Liver (tissue), 7 donors: ENCODE measurements at regions not wholly inside any gene's neighbourhood (a gene's known extent, or its start where the extent isn't known, plus 50 kb on each side); places are given as distances from the start of the nearest gene placed in this dataset.

Source experiments
- DNase-seq: peaks from one replicate; pipeline ENCODE4 v3.0.0-alpha.2; 2017; ENCODE audit warnings: low spot score
- H3K27ac ChIP-seq, 2 donors: one replicate each; pipeline ENCODE4 v1.7.0; 2013; ENCODE audit warnings: inconsistent platforms in 2 of 2, low read length in 2 of 2, control low read depth in 1 of 2, low read depth in 1 of 2, mild to moderate bottlenecking in 1 of 2
- H3K27me3 ChIP-seq, 4 donors: one replicate each; pipeline versions ENCODE4 v1.6.1 to v1.7.0; 2013; ENCODE audit warnings: low read length in 3 of 4, inconsistent platforms in 1 of 4, mild to moderate bottlenecking in 1 of 4, moderate library complexity in 1 of 4; ENCODE audit not compliant: control insufficient read depth in 4 of 4, insufficient read depth in 4 of 4
- H3K36me3 ChIP-seq, 4 donors: one replicate each; pipeline versions ENCODE4 v1.6.1 to v1.7.0; 2013; ENCODE audit warnings: low read length in 3 of 4, mild to moderate bottlenecking in 3 of 4, low read depth in 1 of 4, moderate library complexity in 1 of 4; ENCODE audit not compliant: control insufficient read depth in 4 of 4, insufficient read depth in 3 of 4
- H3K4me1 ChIP-seq, 4 donors: one replicate each; pipeline versions ENCODE4 v1.6.1 to v1.7.0; 2013; ENCODE audit warnings: low read length in 3 of 4, mild to moderate bottlenecking in 3 of 4, moderate library complexity in 1 of 4; ENCODE audit not compliant: control insufficient read depth in 4 of 4, insufficient read depth in 4 of 4
- H3K4me3 ChIP-seq, 3 donors: one replicate each; pipeline versions ENCODE4 v1.6.1 to v1.7.0; 2013; ENCODE audit warnings: low read length in 3 of 3, control low read depth in 1 of 3, low read depth in 1 of 3, mild to moderate bottlenecking in 1 of 3
- H3K9ac ChIP-seq, 2 donors: one replicate each; pipeline ENCODE4 v1.7.0; 2013; ENCODE audit warnings: low read length in 2 of 2, mild to moderate bottlenecking in 2 of 2, moderate library complexity in 2 of 2, control low read depth in 1 of 2, low read depth in 1 of 2
- H3K9me3 ChIP-seq, 4 donors: one replicate each; pipeline versions ENCODE4 v1.6.1 to v1.7.0; 2013; ENCODE audit warnings: low read length in 3 of 4; ENCODE audit not compliant: control insufficient read depth in 4 of 4
- ATF3 ChIP-seq: IDR thresholded peaks from 2 replicates; pipeline ENCODE4 v1.6.1; 2016; ENCODE audit warnings: antibody characterized with exemption
- EGR1 ChIP-seq, 2 donors: IDR thresholded peaks; 2 replicates each; pipeline ENCODE4 v1.6.1; 2016 to 2018; ENCODE audit warnings: antibody characterized with exemption in 2 of 2, low read depth in 2 of 2
- FOXA1 ChIP-seq: IDR thresholded peaks from 2 replicates; pipeline ENCODE4 v1.6.1; 2016; ENCODE audit warnings: antibody characterized with exemption
- FOXA2 ChIP-seq: IDR thresholded peaks from 2 replicates; pipeline ENCODE4 v1.6.1; 2016; ENCODE audit warnings: antibody characterized with exemption
- GABPA ChIP-seq, 2 donors: IDR thresholded peaks in 1 of 2; conservative IDR thresholded peaks in 1 of 2; 2 replicates each; pipeline ENCODE4 v1.6.1; 2016; ENCODE audit warnings: antibody characterized with exemption in 2 of 2, mild to moderate bottlenecking in 1 of 2, moderate library complexity in 1 of 2
- HNF4A ChIP-seq, 2 donors: conservative IDR thresholded peaks; 2 replicates each; pipeline ENCODE4 v1.6.1; 2016; ENCODE audit warnings: antibody characterized with exemption in 2 of 2, mild to moderate bottlenecking in 2 of 2
- HNF4G ChIP-seq: IDR thresholded peaks from 2 replicates; pipeline ENCODE4 v1.6.1; 2016; ENCODE audit warnings: antibody characterized with exemption
- JUND ChIP-seq, 2 donors: IDR thresholded peaks; 2 replicates each; pipeline ENCODE4 v1.6.1; 2016; ENCODE audit warnings: antibody characterized with exemption in 2 of 2
- MAX ChIP-seq: IDR thresholded peaks from 2 replicates; pipeline ENCODE4 v1.6.1; 2016; ENCODE audit warnings: antibody characterized with exemption
- REST ChIP-seq: IDR thresholded peaks from 2 replicates; pipeline ENCODE4 v1.6.1; 2016; ENCODE audit warnings: antibody characterized with exemption, mild to moderate bottlenecking
- SP1 ChIP-seq: IDR thresholded peaks from 2 replicates; pipeline ENCODE4 v1.6.1; 2018; ENCODE audit warnings: antibody characterized with exemption, mild to moderate bottlenecking
- TAF1 ChIP-seq: conservative IDR thresholded peaks from 2 replicates; pipeline ENCODE4 v1.6.1; 2016; ENCODE audit warnings: antibody characterized with exemption, mild to moderate bottlenecking
- YY1 ChIP-seq: IDR thresholded peaks from 2 replicates; pipeline ENCODE4 v1.6.1; 2016; ENCODE audit warnings: antibody characterized with exemption, mild to moderate bottlenecking
- WGBS: extraction: QIAGEN DNeasy Blood & Tissue Kit; methylation state at CpG from one replicate; pipeline ENCODE4 v1.1.7; 2013; 5-methylcytosine and 5-hydroxymethylcytosine counted together
- TF ChIP-seq, protein P1 (sequence below): IDR thresholded peaks from 2 replicates; pipeline ENCODE4 v1.6.1; 2016; ENCODE audit warnings: antibody characterized with exemption
- donor health status: healthy.
- donor health status: healthy.
- donor health status: healthy.
- donor health status: healthy.

DNA sequence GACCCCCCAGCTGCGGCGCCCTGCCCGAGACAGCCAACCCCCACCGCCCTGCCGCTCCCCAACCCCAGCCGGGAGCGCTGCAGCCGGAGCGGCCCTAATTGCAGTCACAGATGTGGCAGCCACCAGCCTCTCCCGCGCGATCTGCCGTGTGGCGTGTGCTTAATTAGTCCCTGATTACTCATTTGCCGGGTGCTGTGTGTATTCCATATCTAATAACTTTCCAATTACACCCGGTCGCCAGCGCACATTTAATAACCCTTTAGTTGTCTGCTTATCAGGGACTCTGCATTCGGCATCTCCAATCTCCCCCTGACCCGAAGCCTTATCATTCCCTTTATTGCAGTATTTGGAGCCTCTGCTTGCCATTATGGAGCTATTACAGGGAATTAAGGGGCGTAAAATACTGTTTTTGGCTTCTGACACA lies 236.7 kb upstream of the CIBAR2 start:
- no peak overlapping the region for H3K27ac ChIP-seq
- TF ChIP-seq REST (no peak), YY1 (no peak), FOXA1 (no peak), GABPA (IDR thresholded peaks at IDR 0.05 in 1 of 2, conservative IDR thresholded peaks at IDR 0.05 in 1 of 2) (no peak), MAX (no peak), EGR1 (IDR thresholded peaks at IDR 0.05; ENCODE audit: low read depth in 2 of 2) (no peak), SP1 (no peak), FOXA2 (no peak), HNF4A (conservative IDR thresholded peaks at IDR 0.05) (no peak), HNF4G (no peak), JUND (IDR thresholded peaks at IDR 0.05) (no peak), ATF3 (no peak)
- TF ChIP-seq, protein P1, sequence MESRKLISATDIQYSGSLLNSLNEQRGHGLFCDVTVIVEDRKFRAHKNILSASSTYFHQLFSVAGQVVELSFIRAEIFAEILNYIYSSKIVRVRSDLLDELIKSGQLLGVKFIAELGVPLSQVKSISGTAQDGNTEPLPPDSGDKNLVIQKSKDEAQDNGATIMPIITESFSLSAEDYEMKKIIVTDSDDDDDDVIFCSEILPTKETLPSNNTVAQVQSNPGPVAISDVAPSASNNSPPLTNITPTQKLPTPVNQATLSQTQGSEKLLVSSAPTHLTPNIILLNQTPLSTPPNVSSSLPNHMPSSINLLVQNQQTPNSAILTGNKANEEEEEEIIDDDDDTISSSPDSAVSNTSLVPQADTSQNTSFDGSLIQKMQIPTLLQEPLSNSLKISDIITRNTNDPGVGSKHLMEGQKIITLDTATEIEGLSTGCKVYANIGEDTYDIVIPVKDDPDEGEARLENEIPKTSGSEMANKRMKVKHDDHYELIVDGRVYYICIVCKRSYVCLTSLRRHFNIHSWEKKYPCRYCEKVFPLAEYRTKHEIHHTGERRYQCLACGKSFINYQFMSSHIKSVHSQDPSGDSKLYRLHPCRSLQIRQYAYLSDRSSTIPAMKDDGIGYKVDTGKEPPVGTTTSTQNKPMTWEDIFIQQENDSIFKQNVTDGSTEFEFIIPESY = no peak
- WGBS = 91% methylated on average over 21 of the region's 21 CpGs
- H3K4me1 ChIP-seq = peaks cover 3 to 17% (median 11%) of the 10 kb centered on the region in 4 donors
- H3K9me3 ChIP-seq = no peaks in the 10 kb centered on the region
- H3K4me3 ChIP-seq = no peak overlapping the region
- H3K27me3 ChIP-seq = no peaks in the 10 kb centered on the region
- DNase-seq = no peak
- no peaks in the 10 kb centered on the region for H3K36me3 ChIP-seq
- H3K9ac ChIP-seq = no peak overlapping the region

- no peak overlapping the region for H3K27ac ChIP-seq
Measured at GRCh38 chr16:85349365-85350145, 237.3 kb upstream of the CIBAR2 start.

More at GRCh38 chr16:85349365-85350145, 237.3 kb upstream of the CIBAR2 start:
- Histone ChIP-seq H3K9me3 (no peaks in the 10 kb centered on the region), H3K9ac (no peak overlapping the region), H3K27me3 (no peaks in the 10 kb centered on the region), H3K4me1 (peaks cover 4 to 21% (median 11%) of the 10 kb centered on the region in 4 donors), H3K36me3 (no peaks in the 10 kb centered on the region), H3K4me3 (no peak overlapping the region)
- DNase-seq = no peak
- WGBS = 88% methylated on average over 26 of the region's 26 CpGs
- no peak for TF ChIP-seq FOXA2
- TF ChIP-seq MAX = no peak
- TF ChIP-seq TAF1 = no peak
- no peak for TF ChIP-seq HNF4A (conservative IDR thresholded peaks at IDR 0.05)
- TF ChIP-seq REST = no peak
- TF ChIP-seq GABPA (IDR thresholded peaks at IDR 0.05 in 1 of 2, conservative IDR thresholded peaks at IDR 0.05 in 1 of 2) = no peak
- no peak for TF ChIP-seq YY1
